SK-N-SH (cell line): ENCODE measurements at regions not wholly inside any gene's neighbourhood (a gene's known extent, or its start where the extent isn't known, plus 50 kb on each side); places are given as distances from the start of the nearest gene placed in this dataset.

Experiments
- CTCF ChIA-PET: fragments of 300-600, 350-600 bp; formaldehyde crosslinking; extraction: SDS; loops from one replicate; lab custom pipeline; 2021; lab: Yijun Ruan, JAX
- POLR2A ChIA-PET: fragments of 350-600 bp; sonication (Branson Sonifier 250); formaldehyde crosslinking; extraction: SDS; loops from one replicate; lab custom pipeline; 2020; ENCODE audit warnings: antibody characterized with exemption, inconsistent platforms; lab: Yijun Ruan, JAX
- DNase-seq: peaks from one replicate; pipeline ENCODE4 v3.0.0; 2012
- H2AFZ ChIP-seq: fragments of 200-600 bp; sonication (generic); 2 replicates; pipeline ENCODE4 v1.8.1; 2016; ENCODE audit warnings: antibody characterized with exemption, mild to moderate bottlenecking, low read depth
- H3F3A ChIP-seq: fragments of 200-600 bp; sonication (generic); replicated peaks from 2 replicates; pipeline ENCODE3; 2016; ENCODE audit warnings: antibody characterized with exemption, mild to moderate bottlenecking; ENCODE audit not compliant: insufficient read depth
- H3K27ac ChIP-seq, 2 experiments: fragments of 200-500 bp in 1 of 2; fragments of 200-600 bp in 1 of 2; sonication (Bioruptor generic) in 1 of 2; sonication (generic), shearing (Covaris generic) in 1 of 2; 2 replicates each; pipeline versions ENCODE4 v1.5.1 to v1.6.1; 2014 to 2016; ENCODE audit warnings: low read depth in 2 of 2, inconsistent platforms in 1 of 2, low read length in 1 of 2, mild to moderate bottlenecking in 1 of 2, mixed read lengths in 1 of 2
- H3K27me3 ChIP-seq: fragments of 200-600 bp; sonication (generic), shearing (Covaris generic); 2 replicates; pipeline ENCODE4 v1.6.1; 2016; ENCODE audit warnings: mixed run types; ENCODE audit not compliant: insufficient read depth
- H3K36me3 ChIP-seq, 2 experiments: fragments of 200-500 bp in 1 of 2; fragments of 200-600 bp in 1 of 2; sonication (Bioruptor generic) in 1 of 2; sonication (generic) in 1 of 2; replicated peaks in 1 of 2; 2 replicates each; pipeline versions ENCODE3 to v1.5.1; 2014 to 2016; ENCODE audit warnings: low read length in 1 of 2, mild to moderate bottlenecking in 1 of 2; ENCODE audit not compliant: insufficient read depth in 2 of 2, control insufficient read depth in 1 of 2
- H3K4me1 ChIP-seq, 2 experiments: fragments of 200-500 bp in 1 of 2; fragments of 200-600 bp in 1 of 2; sonication (Bioruptor generic) in 1 of 2; sonication (generic), shearing (Covaris generic) in 1 of 2; 2 replicates each; pipeline versions ENCODE4 v1.5.1 to v1.6.1; 2014 to 2016; ENCODE audit warnings: low read depth in 1 of 2, low read length in 1 of 2, mixed run types in 1 of 2; ENCODE audit not compliant: insufficient read depth in 2 of 2, control insufficient read depth in 1 of 2
- H3K4me2 ChIP-seq: fragments of 200-600 bp; sonication (generic), shearing (Covaris generic); 2 replicates; pipeline ENCODE4 v1.6.1; 2017; ENCODE audit warnings: mixed run types
- H3K4me3 ChIP-seq, 2 experiments: fragments of 200-500 bp in 1 of 2; fragments of 200-600 bp in 1 of 2; sonication (Bioruptor generic) in 1 of 2; sonication (generic), shearing (Covaris generic) in 1 of 2; 2 replicates each; pipeline versions ENCODE4 v1.5.1 to v1.8.1; 2014 to 2016; ENCODE audit warnings: low read depth in 2 of 2, inconsistent platforms in 1 of 2, low read length in 1 of 2, mild to moderate bottlenecking in 1 of 2, mixed read lengths in 1 of 2, moderate library complexity in 1 of 2
- H3K79me2 ChIP-seq: fragments of 200-600 bp; sonication (generic); 2 replicates; pipeline ENCODE4 v1.8.1; 2017; ENCODE audit warnings: mild to moderate bottlenecking; ENCODE audit not compliant: insufficient read depth
- H3K9ac ChIP-seq: fragments of 200-600 bp; sonication (generic); 2 replicates; pipeline ENCODE4 v1.6.1; 2017; ENCODE audit warnings: mixed run types
- H3K9me2 ChIP-seq: fragments of 200-600 bp; sonication (generic); 2 replicates; pipeline ENCODE4 v1.6.1; 2017; ENCODE audit warnings: mixed run types
- H3K9me3 ChIP-seq: fragments of 200-600 bp; sonication (generic); 2 replicates; pipeline ENCODE4 v1.6.1; 2017; ENCODE audit warnings: mixed run types, mild to moderate bottlenecking, moderate library complexity
- H4K20me1 ChIP-seq: fragments of 200-600 bp; sonication (generic); 2 replicates; pipeline ENCODE4 v1.6.1; 2017; ENCODE audit warnings: mild to moderate bottlenecking, mixed run types; ENCODE audit not compliant: insufficient read depth
- ELF1 ChIP-seq: IDR thresholded peaks from 2 replicates; pipeline ENCODE4 v1.4.0; 2012
- EZH2phosphoT487 ChIP-seq: fragments of 200-600 bp; sonication (generic); IDR thresholded peaks from 2 replicates; pipeline ENCODE4 v1.6.1; 2017; ENCODE audit warnings: low read depth, mixed run types, mild to moderate bottlenecking, antibody characterized with exemption, moderate library complexity, borderline replicate concordance
- FOXJ3 ChIP-seq: sonication (generic); formaldehyde crosslinking; IDR thresholded peaks from 2 replicates; pipeline ENCODE4 v1.5.1; 2020; ENCODE audit warnings: mild to moderate bottlenecking, missing genetic modification reagents
- FOXM1 ChIP-seq: IDR thresholded peaks from 2 replicates; pipeline ENCODE4 v1.4.0; 2012; ENCODE audit warnings: low read depth, mild to moderate bottlenecking
- GABPA ChIP-seq: IDR thresholded peaks from 2 replicates; pipeline ENCODE4 v1.4.0; 2012; ENCODE audit warnings: low read depth, mild to moderate bottlenecking
- MAX ChIP-seq: IDR thresholded peaks from 2 replicates; pipeline ENCODE4 v1.4.0; 2012; ENCODE audit warnings: low read depth
- MXI1 ChIP-seq: IDR thresholded peaks from 2 replicates; pipeline ENCODE4 v1.6.1; 2012; ENCODE audit warnings: mild to moderate bottlenecking, low read depth, low read length, improper control_type of control experiment
- NRF1 ChIP-seq: IDR thresholded peaks from 2 replicates; pipeline ENCODE4 v1.6.1; 2012; ENCODE audit warnings: low read depth, mild to moderate bottlenecking, low read length
- RAD21 ChIP-seq: IDR thresholded peaks from 2 replicates; pipeline ENCODE4 v1.6.1; 2012; ENCODE audit warnings: mild to moderate bottlenecking, low read length
- RCOR1 ChIP-seq: fragments of 150-350 bp; IDR thresholded peaks from 2 replicates; pipeline ENCODE4 v1.6.1; 2017; ENCODE audit warnings: antibody characterized with exemption, low read length
- REST ChIP-seq: IDR thresholded peaks from 2 replicates; pipeline ENCODE4 v1.6.1; 2012; ENCODE audit warnings: mild to moderate bottlenecking, low read depth, low read length, moderate library complexity
- SIN3A ChIP-seq: IDR thresholded peaks from 2 replicates; pipeline ENCODE4 v1.6.1; 2012; ENCODE audit warnings: low read depth, mild to moderate bottlenecking, low read length, moderate library complexity, borderline replicate concordance
- SMC3 ChIP-seq: IDR thresholded peaks from 2 replicates; pipeline ENCODE4 v1.6.1; 2012; ENCODE audit warnings: low read depth, low read length, improper control_type of control experiment
- TAF1 ChIP-seq: IDR thresholded peaks from 2 replicates; pipeline ENCODE4 v1.6.1; 2012; ENCODE audit warnings: low read depth, mild to moderate bottlenecking, low read length, moderate library complexity, borderline replicate concordance
- TCF12 ChIP-seq: IDR thresholded peaks from 2 replicates; pipeline ENCODE4 v1.4.0; 2012
- TEAD4 ChIP-seq: IDR thresholded peaks from 2 replicates; pipeline ENCODE4 v1.4.0; 2012; ENCODE audit warnings: mild to moderate bottlenecking, borderline replicate concordance; ENCODE audit not compliant: insufficient read depth
- USF2 ChIP-seq: fragments of 150-350 bp; IDR thresholded peaks from 2 replicates; pipeline ENCODE4 v1.6.1; 2017; ENCODE audit warnings: antibody characterized with exemption, low read length, low read depth, borderline replicate concordance
- YY1 ChIP-seq: IDR thresholded peaks from 2 replicates; pipeline ENCODE4 v1.4.0; 2012; ENCODE audit warnings: low read depth, mild to moderate bottlenecking
- WGBS: methylation state at CpG from one replicate; pipeline ENCODE4 v1.1.6; 2017; ENCODE audit warnings: low lambda C conversion rate; 5-methylcytosine and 5-hydroxymethylcytosine counted together
- TF ChIP-seq, protein P1 (sequence below): fragments of 150-350 bp; IDR thresholded peaks from 2 replicates; pipeline ENCODE4 v1.6.1; 2016; ENCODE audit warnings: mild to moderate bottlenecking, low read depth, low read length
- TF ChIP-seq, protein P2 (sequence below): IDR thresholded peaks from 2 replicates; pipeline ENCODE4; 2012

GRCh38 chr4:111813555-111814140 lies 331.6 kb upstream of the FAM241A start:
- H3K9ac ChIP-seq, result no peak overlapping the region
- no peaks in the 10 kb centered on the region for H3K27me3 ChIP-seq
- H3K4me1 ChIP-seq, result no peaks in the 10 kb centered on the region
- no peaks in the 10 kb centered on the region for H3K9me3 ChIP-seq
- TF ChIP-seq GABPA (no peak), SMC3 (no peak), MAX (no peak), YY1 (no peak), MXI1 (no peak), EZH2phosphoT487 (no peak), TCF12 (no peak), TAF1 (no peak), ELF1 (no peak), NRF1 (no peak), USF2 (no peak), TEAD4 (no peak), RAD21 (no peak)
- TF ChIP-seq, protein P1, sequence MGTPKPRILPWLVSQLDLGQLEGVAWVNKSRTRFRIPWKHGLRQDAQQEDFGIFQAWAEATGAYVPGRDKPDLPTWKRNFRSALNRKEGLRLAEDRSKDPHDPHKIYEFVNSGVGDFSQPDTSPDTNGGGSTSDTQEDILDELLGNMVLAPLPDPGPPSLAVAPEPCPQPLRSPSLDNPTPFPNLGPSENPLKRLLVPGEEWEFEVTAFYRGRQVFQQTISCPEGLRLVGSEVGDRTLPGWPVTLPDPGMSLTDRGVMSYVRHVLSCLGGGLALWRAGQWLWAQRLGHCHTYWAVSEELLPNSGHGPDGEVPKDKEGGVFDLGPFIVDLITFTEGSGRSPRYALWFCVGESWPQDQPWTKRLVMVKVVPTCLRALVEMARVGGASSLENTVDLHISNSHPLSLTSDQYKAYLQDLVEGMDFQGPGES, result no peak
- no peaks in the 10 kb centered on the region for H3K79me2 ChIP-seq
- CTCF ChIA-PET, result no interaction called here
- 0% methylated on average over 3 of the region's 3 CpGs for WGBS
- no peak overlapping the region for H3K4me3 ChIP-seq
- POLR2A ChIA-PET, result no interaction called here
- no peaks in the 10 kb centered on the region for H3F3A ChIP-seq
- no peak overlapping the region for H2AFZ ChIP-seq
- no peak overlapping the region for H3K27ac ChIP-seq
- no peaks in the 10 kb centered on the region for H3K9me2 ChIP-seq
- H4K20me1 ChIP-seq, result no peaks in the 10 kb centered on the region
- no peaks in the 10 kb centered on the region for H3K36me3 ChIP-seq
- no peak for DNase-seq
- no peak overlapping the region for H3K4me2 ChIP-seq

GRCh38 chr4:111814961-111815360 lies 330.3 kb upstream of the FAM241A start:
- H3F3A ChIP-seq, result no peaks in the 10 kb centered on the region
- H3K27ac ChIP-seq, result no peak overlapping the region
- H3K4me3 ChIP-seq, result no peak overlapping the region
- no peaks in the 10 kb centered on the region for H3K27me3 ChIP-seq
- H4K20me1 ChIP-seq, result no peaks in the 10 kb centered on the region
- no peak overlapping the region for H3K4me2 ChIP-seq
- H3K79me2 ChIP-seq, result no peaks in the 10 kb centered on the region
- no peaks in the 10 kb centered on the region for H3K36me3 ChIP-seq
- CTCF ChIA-PET, result no interaction called here
- no peak overlapping the region for H2AFZ ChIP-seq
- H3K9me2 ChIP-seq, result no peaks in the 10 kb centered on the region
- no peaks in the 10 kb centered on the region for H3K9me3 ChIP-seq
- no peaks in the 10 kb centered on the region for H3K4me1 ChIP-seq
- no peak overlapping the region for H3K9ac ChIP-seq
- WGBS, result 3% methylated on average over 6 of the region's 6 CpGs
- DNase-seq, result no peak
- POLR2A ChIA-PET, result no interaction called here
- TF ChIP-seq RAD21, result no peak
- no peak for TF ChIP-seq RCOR1
- no peak for TF ChIP-seq TAF1
- TF ChIP-seq, protein P1, result no peak
- TF ChIP-seq GABPA, result no peak
- no peak for TF ChIP-seq NRF1
- TF ChIP-seq, protein P2, sequence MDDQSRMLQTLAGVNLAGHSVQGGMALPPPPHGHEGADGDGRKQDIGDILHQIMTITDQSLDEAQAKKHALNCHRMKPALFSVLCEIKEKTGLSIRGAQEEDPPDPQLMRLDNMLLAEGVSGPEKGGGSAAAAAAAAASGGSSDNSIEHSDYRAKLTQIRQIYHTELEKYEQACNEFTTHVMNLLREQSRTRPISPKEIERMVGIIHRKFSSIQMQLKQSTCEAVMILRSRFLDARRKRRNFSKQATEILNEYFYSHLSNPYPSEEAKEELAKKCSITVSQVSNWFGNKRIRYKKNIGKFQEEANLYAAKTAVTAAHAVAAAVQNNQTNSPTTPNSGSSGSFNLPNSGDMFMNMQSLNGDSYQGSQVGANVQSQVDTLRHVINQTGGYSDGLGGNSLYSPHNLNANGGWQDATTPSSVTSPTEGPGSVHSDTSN, result no peak
- no peak for TF ChIP-seq SIN3A
- TF ChIP-seq FOXM1, result no peak
- TF ChIP-seq MAX, result no peak
- TF ChIP-seq REST, result no peak
- no peak for TF ChIP-seq FOXJ3
